ENCODE measurements at regions not wholly inside any gene's neighbourhood (a gene's known extent, or its start where the extent isn't known, plus 50 kb on each side); places are given as distances from the start of the nearest gene placed in this dataset.
"Not testable (repeated sequence)": the region's sequence is repeated elsewhere in the genome, so short reads cannot be mapped to it uniquely, and the experiment has no call there.

DNA sequence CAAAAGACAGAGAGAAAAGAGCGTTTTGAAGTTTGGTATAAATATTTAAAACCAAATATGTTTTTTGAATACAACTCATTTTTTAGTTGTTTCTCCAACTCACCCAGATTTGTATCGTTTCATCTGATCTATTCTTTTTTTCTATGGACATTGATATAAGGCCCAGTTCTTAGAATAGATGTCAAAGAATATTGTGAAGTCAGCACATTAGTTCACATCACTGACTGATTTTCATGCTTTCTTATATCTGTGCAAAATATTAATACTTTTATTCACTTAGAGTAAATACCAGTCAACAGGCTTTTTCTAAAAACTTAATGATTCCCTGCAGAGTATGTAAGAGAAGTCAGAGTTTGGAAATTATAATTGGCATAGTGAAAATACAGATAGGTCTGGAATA, 254.4 kb upstream of the PTPRD start:
- 87 to 92% methylated on average over 2 of the region's 2 CpGs for WGBS, 2 donors (ENCODE audit: low coverage in 1 of 2)
- TF ChIP-seq EP300 (IDR thresholded peaks at IDR 0.05) (no peak), POLR2AphosphoS5 (IDR thresholded peaks at IDR 0.05) (no peak), POLR2A (IDR thresholded peaks at IDR 0.05) (no peak)
- TF ChIP-seq, protein P1, sequence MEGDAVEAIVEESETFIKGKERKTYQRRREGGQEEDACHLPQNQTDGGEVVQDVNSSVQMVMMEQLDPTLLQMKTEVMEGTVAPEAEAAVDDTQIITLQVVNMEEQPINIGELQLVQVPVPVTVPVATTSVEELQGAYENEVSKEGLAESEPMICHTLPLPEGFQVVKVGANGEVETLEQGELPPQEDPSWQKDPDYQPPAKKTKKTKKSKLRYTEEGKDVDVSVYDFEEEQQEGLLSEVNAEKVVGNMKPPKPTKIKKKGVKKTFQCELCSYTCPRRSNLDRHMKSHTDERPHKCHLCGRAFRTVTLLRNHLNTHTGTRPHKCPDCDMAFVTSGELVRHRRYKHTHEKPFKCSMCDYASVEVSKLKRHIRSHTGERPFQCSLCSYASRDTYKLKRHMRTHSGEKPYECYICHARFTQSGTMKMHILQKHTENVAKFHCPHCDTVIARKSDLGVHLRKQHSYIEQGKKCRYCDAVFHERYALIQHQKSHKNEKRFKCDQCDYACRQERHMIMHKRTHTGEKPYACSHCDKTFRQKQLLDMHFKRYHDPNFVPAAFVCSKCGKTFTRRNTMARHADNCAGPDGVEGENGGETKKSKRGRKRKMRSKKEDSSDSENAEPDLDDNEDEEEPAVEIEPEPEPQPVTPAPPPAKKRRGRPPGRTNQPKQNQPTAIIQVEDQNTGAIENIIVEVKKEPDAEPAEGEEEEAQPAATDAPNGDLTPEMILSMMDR (IDR thresholded peaks at IDR 0.05): no peak

DNA sequence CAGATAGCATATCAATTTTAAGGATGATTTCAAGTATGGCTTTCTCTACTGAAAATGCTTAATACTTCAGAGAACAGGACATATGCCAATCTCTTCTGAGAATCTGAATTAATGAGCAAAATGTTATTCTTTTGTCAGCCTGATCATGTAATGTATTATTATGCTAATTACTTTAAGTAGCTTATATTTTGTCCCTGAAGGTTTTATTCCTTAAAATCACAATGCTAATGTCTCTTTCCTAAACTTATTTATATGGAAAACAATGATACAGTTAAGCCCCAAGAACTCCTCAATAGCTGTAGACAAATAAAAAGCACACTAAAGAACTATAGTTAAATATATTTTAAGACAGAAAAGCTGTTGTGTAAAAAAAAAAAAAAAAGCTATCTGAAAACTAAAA, 256.9 kb upstream of the PTPRD start:
- Histone ChIP-seq H3K27me3 (no peaks in the 10 kb centered on the region), H3K9me3 (no peaks in the 10 kb centered on the region), H3K4me3 (no peak overlapping the region), H3K4me1 (no peaks in the 10 kb centered on the region), H3K27ac (no peak overlapping the region), H3K36me3 (no peaks in the 10 kb centered on the region)
- ATAC-seq: no peak
- TF ChIP-seq POLR2A (IDR thresholded peaks at IDR 0.05) (no peak), EP300 (IDR thresholded peaks at IDR 0.05) (no peak), POLR2AphosphoS5 (IDR thresholded peaks at IDR 0.05) (no peak)
- TF ChIP-seq, protein P1 (IDR thresholded peaks at IDR 0.05): no peak

More for the DNA sequence above, 254.4 kb upstream of the PTPRD start:
- no peak overlapping the region for H3K4me3 ChIP-seq
- H3K4me1 ChIP-seq: no peaks in the 10 kb centered on the region
- no peaks in the 10 kb centered on the region for H3K9me3 ChIP-seq
- no peaks in the 10 kb centered on the region for H3K36me3 ChIP-seq
- no peaks in the 10 kb centered on the region for H3K27me3 ChIP-seq
- ATAC-seq: no peak
- no peak overlapping the region for H3K27ac ChIP-seq

DNA sequence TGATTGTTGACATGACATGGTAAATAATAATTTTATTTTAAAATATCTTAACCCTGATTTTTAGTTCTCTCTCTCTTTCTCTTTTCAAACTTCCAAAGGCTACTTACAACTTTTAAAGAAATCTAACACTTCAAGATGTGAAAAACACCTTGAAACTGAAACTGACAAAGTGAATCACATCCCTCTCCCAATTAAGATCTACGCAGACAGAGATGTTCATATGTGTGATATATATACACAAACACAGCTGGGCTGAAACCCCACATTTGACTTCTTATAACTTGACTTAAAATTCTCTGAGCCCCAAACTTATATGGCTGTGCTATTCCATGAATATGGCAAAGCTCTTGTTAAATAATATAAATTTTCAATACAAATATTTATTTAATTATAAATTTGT, 261.2 kb upstream of the PTPRD start:
- Histone ChIP-seq H3K27ac (no peak overlapping the region), H3K4me3 (no peak overlapping the region), H3K36me3 (no peaks in the 10 kb centered on the region), H3K27me3 (no peaks in the 10 kb centered on the region), H3K4me1 (no peaks in the 10 kb centered on the region), H3K9me3 (no peaks in the 10 kb centered on the region)
- ATAC-seq: no peak
- 83 to 89% methylated on average over 1 of the region's 1 CpG for WGBS, 2 donors (ENCODE audit: low coverage in 1 of 2)
- TF ChIP-seq POLR2AphosphoS5 (IDR thresholded peaks at IDR 0.05) (no peak), EP300 (IDR thresholded peaks at IDR 0.05) (no peak), POLR2A (IDR thresholded peaks at IDR 0.05) (no peak)

DNA sequence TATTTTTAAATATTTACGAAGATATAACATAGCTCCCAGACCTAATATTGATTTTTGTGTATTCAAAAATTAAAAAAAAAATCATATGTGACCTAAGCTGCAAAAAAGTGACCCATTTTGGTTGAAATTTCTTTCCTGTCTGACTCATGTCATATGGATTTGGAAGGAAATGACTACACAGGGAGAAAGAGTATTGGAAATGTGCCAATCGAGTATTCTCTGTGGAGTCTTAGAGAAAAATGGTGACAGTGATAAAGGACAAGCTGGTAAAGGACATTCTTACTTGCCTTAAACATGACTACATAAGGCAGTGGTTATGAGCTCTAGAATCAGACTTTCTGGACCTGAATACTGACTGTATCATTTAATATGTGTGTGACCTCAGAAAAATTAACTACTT, 262.9 kb upstream of the PTPRD start:
- no peak for ATAC-seq
- Histone ChIP-seq H3K36me3 (no peaks in the 10 kb centered on the region), H3K9me3 (no peaks in the 10 kb centered on the region), H3K4me3 (no peak overlapping the region), H3K27me3 (no peaks in the 10 kb centered on the region), H3K27ac (no peak overlapping the region), H3K4me1 (no peaks in the 10 kb centered on the region)
- no peak for TF ChIP-seq EP300 (IDR thresholded peaks at IDR 0.05)
- no peak for TF ChIP-seq POLR2A (IDR thresholded peaks at IDR 0.05)
- TF ChIP-seq, protein P1 (IDR thresholded peaks at IDR 0.05): no peak
- no peak for TF ChIP-seq POLR2AphosphoS5 (IDR thresholded peaks at IDR 0.05)
- 56 to 86% methylated on average over 2 of the region's 2 CpGs for WGBS, 2 donors (ENCODE audit: low coverage in 1 of 2)

DNA sequence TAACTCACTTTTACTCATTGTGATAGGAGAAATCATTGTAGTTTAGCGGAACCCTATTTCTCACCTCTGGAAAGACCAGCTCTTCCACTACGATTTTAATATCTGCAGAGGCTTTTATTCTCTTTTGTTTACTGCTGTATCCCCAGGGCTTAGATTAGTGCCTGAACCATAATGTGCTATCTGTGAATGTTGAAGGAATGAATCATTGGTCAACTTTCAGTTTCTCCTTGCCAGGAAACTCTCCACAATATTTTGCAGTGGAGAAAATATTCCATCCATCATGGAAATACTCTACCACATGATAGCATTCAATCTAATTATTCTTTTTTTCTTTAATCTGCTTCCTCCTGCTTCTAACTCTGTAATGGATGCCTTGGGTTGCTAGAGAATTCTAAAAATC, 263.5 kb upstream of the PTPRD start:
- no peaks in the 10 kb centered on the region for H3K4me1 ChIP-seq
- TF ChIP-seq, protein P1 (IDR thresholded peaks at IDR 0.05): no peak
- no peak overlapping the region for H3K4me3 ChIP-seq
- 43 to 60% methylated on average over 2 of the region's 2 CpGs for WGBS, 2 donors (ENCODE audit: low coverage in 1 of 2)
- H3K36me3 ChIP-seq: no peaks in the 10 kb centered on the region
- ATAC-seq: no peak
- H3K9me3 ChIP-seq: no peaks in the 10 kb centered on the region
- no peak overlapping the region for H3K27ac ChIP-seq
- H3K27me3 ChIP-seq: no peaks in the 10 kb centered on the region

DNA sequence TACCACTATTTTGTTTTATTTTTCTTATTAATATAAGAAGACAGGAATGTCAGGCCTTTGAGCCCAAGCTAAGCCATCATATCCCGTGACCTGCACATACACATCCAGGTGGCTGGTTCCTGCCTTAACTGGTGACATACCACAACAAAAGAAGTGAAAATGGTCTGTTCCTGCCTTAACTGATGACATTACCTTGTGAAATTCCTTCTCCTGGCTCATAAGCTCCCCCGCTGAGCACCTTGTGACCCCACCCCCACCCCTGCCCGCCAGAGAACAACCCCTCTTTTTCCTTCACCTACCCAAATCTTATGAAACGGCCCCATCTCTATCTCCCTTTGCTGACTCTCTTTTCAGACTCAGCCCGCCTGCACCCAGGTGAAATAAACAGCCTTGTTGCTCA, 277.5 kb upstream of the PTPRD start:
- H3K4me1 ChIP-seq, H3K4me3 ChIP-seq, ATAC-seq, H3K27ac ChIP-seq, H3K27me3 ChIP-seq, H3K9me3 ChIP-seq, H3K36me3 ChIP-seq: not testable (repeated sequence)
- 96 to 100% methylated on average over 1 to 4 of the region's 5 CpGs for WGBS, 2 donors (ENCODE audit: low coverage in 1 of 2)

Measured in gastroesophageal sphincter (tissue), 4 donors.